Endothelial cell of umbilical vein (primary cell): ENCODE measurements at regions not wholly inside any gene's neighbourhood (a gene's known extent, or its start where the extent isn't known, plus 50 kb on each side); places are given as distances from the start of the nearest gene placed in this dataset.

Experiments
- BruUV-seq: library from RNA; stranded (reverse); fragments of 400-500 nt; replicated peaks from 2 replicates; lab custom pipeline; 2021; lab: Mats Ljungman, UMichigan
- CTCF ChIA-PET: fragments of 300-600, 350-600 bp; sonication (Branson Sonifier 250); formaldehyde crosslinking; loops from one replicate; lab custom pipeline; 2021; ENCODE audit warnings: antibody characterized with exemption, inconsistent platforms; lab: Charles Lee
- POLR2A ChIA-PET: fragments of 300-600, 350-600 bp; sonication (Branson Sonifier 250); formaldehyde crosslinking; loops from one replicate; lab custom pipeline; 2021; ENCODE audit warnings: antibody characterized with exemption, inconsistent platforms; lab: Charles Lee
- DNase-seq: peaks from one replicate; pipeline ENCODE4 v3.0.0-alpha.2; 2011; ENCODE audit warnings: low read depth, low spot score
- FAIRE-seq: peaks from 2 replicates; lab custom pipeline; 2011; peaks lifted over from hg19 to GRCh38; lab: Jason Lieb, UNC
- H2AFZ ChIP-seq: 2 replicates; pipeline ENCODE4 v1.6.0; 2012; ENCODE audit warnings: low read depth, low read length, control low read depth, inconsistent platforms
- H3K27ac ChIP-seq: 2 replicates; pipeline ENCODE4 v1.5.1; 2011; ENCODE audit warnings: low read depth, mild to moderate bottlenecking, control low read depth, low read length, moderate library complexity; ENCODE audit not compliant: insufficient read depth
- H3K27me3 ChIP-seq, 2 experiments: 2 replicates each; pipeline versions ENCODE4 v1.6.0 to v1.6.1; 2011; ENCODE audit warnings: low read length in 2 of 2, mixed read lengths in 1 of 2; ENCODE audit not compliant: control insufficient read depth in 2 of 2, insufficient read depth in 2 of 2
- H3K36me3 ChIP-seq, 2 experiments: 2 replicates in 1 of 2; 3 replicates in 1 of 2; pipeline ENCODE4 v1.5.1; 2011; ENCODE audit warnings: low read length in 2 of 2, mild to moderate bottlenecking in 1 of 2, moderate library complexity in 1 of 2; ENCODE audit not compliant: control insufficient read depth in 2 of 2, insufficient read depth in 2 of 2; ENCODE audit errors: extremely low read depth in 1 of 2
- H3K4me1 ChIP-seq: 3 replicates; pipeline ENCODE4 v1.5.1; 2011; ENCODE audit warnings: mild to moderate bottlenecking, low read length; ENCODE audit not compliant: control insufficient read depth, insufficient read depth; ENCODE audit errors: extremely low read depth
- H3K4me2 ChIP-seq: 2 replicates; pipeline ENCODE4 v1.6.1; 2011; ENCODE audit warnings: low read length, control low read depth, mixed read lengths; ENCODE audit not compliant: insufficient read depth
- H3K4me3 ChIP-seq, 3 experiments: fragments of 200-600 bp in 1 of 3; sonication (generic), shearing (Covaris generic) in 1 of 3; replicated peaks in 1 of 3; 2 replicates each; pipeline ENCODE4 v1.5.1; 2011 to 2016; ENCODE audit warnings: control low read depth in 3 of 3, low read length in 3 of 3, mild to moderate bottlenecking in 2 of 3, inconsistent platforms in 1 of 3, low read depth in 1 of 3, moderate library complexity in 1 of 3; ENCODE audit not compliant: insufficient read depth in 1 of 3
- H3K79me2 ChIP-seq: 2 replicates; pipeline ENCODE4 v1.6.0; 2012; ENCODE audit warnings: low read length, inconsistent platforms; ENCODE audit not compliant: control insufficient read depth, insufficient read depth
- H3K9ac ChIP-seq: replicated peaks from 2 replicates; pipeline ENCODE3; 2011; ENCODE audit warnings: low read length, control low read depth; ENCODE audit not compliant: insufficient read depth; ENCODE audit errors: extremely low read depth
- H3K9me1 ChIP-seq: replicated peaks from 3 replicates; pipeline ENCODE4 v1.6.0; 2011; ENCODE audit warnings: mild to moderate bottlenecking, low read length; ENCODE audit not compliant: control insufficient read depth, insufficient read depth; ENCODE audit errors: extremely low read depth
- H3K9me3 ChIP-seq: replicated peaks from 2 replicates; pipeline ENCODE4 v1.5.1; 2012; ENCODE audit warnings: low read length, inconsistent platforms; ENCODE audit not compliant: control insufficient read depth, insufficient read depth
- H4K20me1 ChIP-seq: replicated peaks from 2 replicates; pipeline ENCODE3; 2011; ENCODE audit warnings: mild to moderate bottlenecking, low read length; ENCODE audit not compliant: control insufficient read depth, insufficient read depth; ENCODE audit errors: extremely low read depth
- CTCF ChIP-seq, 2 donors: IDR thresholded peaks; 1 replicate in 1 of 2; 2 replicates in 1 of 2; pipeline ENCODE4 v1.5.1; 2011; ENCODE audit warnings: low read length in 2 of 2, mild to moderate bottlenecking in 2 of 2, moderate library complexity in 2 of 2, control low read depth in 1 of 2, inconsistent platforms in 1 of 2, low read depth in 1 of 2; ENCODE audit not compliant: insufficient read depth in 1 of 2; ENCODE audit errors: extremely low read depth in 1 of 2
- EZH2 ChIP-seq: IDR thresholded peaks from 2 replicates; pipeline ENCODE4 v1.6.1; 2012; ENCODE audit warnings: borderline replicate concordance, low read depth, mild to moderate bottlenecking, moderate library complexity, low read length, inconsistent platforms; ENCODE audit not compliant: severe bottlenecking
- FOS ChIP-seq: IDR thresholded peaks from 2 replicates; pipeline ENCODE4 v1.6.1; 2011; ENCODE audit warnings: mild to moderate bottlenecking, low read length, moderate library complexity, borderline replicate concordance; ENCODE audit not compliant: insufficient read depth
- GATA2 ChIP-seq: IDR thresholded peaks from 2 replicates; pipeline ENCODE4 v1.7.0; 2011; ENCODE audit warnings: low read depth, mild to moderate bottlenecking, moderate library complexity, mixed read lengths, low read length; ENCODE audit not compliant: insufficient read length, insufficient read depth
- JUN ChIP-seq: IDR thresholded peaks from 2 replicates; pipeline ENCODE4 v1.6.1; 2011; ENCODE audit warnings: borderline replicate concordance, low read depth; ENCODE audit not compliant: insufficient read length, insufficient read depth
- MAX ChIP-seq: IDR thresholded peaks from 2 replicates; pipeline ENCODE4 v1.6.1; 2011; ENCODE audit not compliant: insufficient read depth, insufficient read length
- MYC ChIP-seq: IDR thresholded peaks from one replicate; pipeline ENCODE4 v1.6.1; 2011; ENCODE audit warnings: mild to moderate bottlenecking, low read depth, low read length
- POLR2A ChIP-seq: IDR thresholded peaks from 2 replicates; pipeline ENCODE4 v1.6.1; 2012; ENCODE audit warnings: low read depth, mild to moderate bottlenecking, control low read depth, low read length
- POLR2AphosphoS5 ChIP-seq: IDR thresholded peaks from 2 replicates; pipeline ENCODE4 v1.6.1; 2012; ENCODE audit warnings: low read depth, mild to moderate bottlenecking, control low read depth, low read length, moderate library complexity; ENCODE audit not compliant: insufficient read depth
- dilution Hi-C: fragments of 300-500 bp; cut with MboI; formaldehyde crosslinking; loops from one replicate; pipeline ENCODE4 v1.15.0; 2019; ENCODE audit warnings: low sequenced_read_pairs; ENCODE audit not compliant: extremely low pct_ligation_motif_present
- intact Hi-C: fragments of 100-400 bp; cut with micrococcal nuclease; formaldehyde crosslinking; loops from one replicate; pipeline ENCODE4 v1.10.0; 2022

- no TSS peak for BruUV-seq
- Histone ChIP-seq H3K27me3 (no peaks in the 10 kb centered on the region), H3K9me1 (no peaks in the 10 kb centered on the region), H3K79me2 (no peaks in the 10 kb centered on the region), H3K9me3 (no peaks in the 10 kb centered on the region), H3K36me3 (no peaks in the 10 kb centered on the region), H3K27ac (no peak overlapping the region), H3K9ac (no peak overlapping the region), H3K4me3 (no peak overlapping the region), H3K4me1 (no peaks in the 10 kb centered on the region), H4K20me1 (no peaks in the 10 kb centered on the region), H3K4me2 (no peak overlapping the region), H2AFZ (no peak overlapping the region)
- no peak for FAIRE-seq
- no peak for TF ChIP-seq FOS
- TF ChIP-seq JUN = no peak
- TF ChIP-seq MAX = no peak
- no peak for TF ChIP-seq CTCF (IDR thresholded peaks at IDR 0.05; ENCODE audit: extremely low read depth in 1 of 2, insufficient read depth in 1 of 2, low read depth in 1 of 2, low read length in 2 of 2)
- no peak for TF ChIP-seq POLR2A
- TF ChIP-seq MYC = no peak
- no peak for TF ChIP-seq POLR2AphosphoS5
- no peak for TF ChIP-seq GATA2
- no peak for TF ChIP-seq EZH2
- POLR2A ChIA-PET = no interaction called here
- CTCF ChIA-PET = no interaction called here
- dilution Hi-C loops (no loop called here), intact Hi-C loops (no loop called here)
- DNase-seq = no peak
Measured at GRCh38 chr18:65214456-65214855, 536.4 kb upstream of the CDH7 start.
